ENCODE measurements at regions not wholly inside any gene's neighbourhood (a gene's known extent, or its start where the extent isn't known, plus 50 kb on each side); places are given as distances from the start of the nearest gene placed in this dataset.
"Not testable (repeated sequence)": the region's sequence is repeated elsewhere in the genome, so short reads cannot be mapped to it uniquely, and the experiment has no call there.

GRCh38 chr2:154507186-154507585, 191.3 kb upstream of the KCNJ3 start:
- H3K36me3 ChIP-seq (ENCODE audit: control insufficient read depth, low read depth, low read length): no peaks in the 10 kb centered on the region
- no peak overlapping the region for H3K4me3 ChIP-seq (ENCODE audit: low read length)
- H3K27me3 ChIP-seq (ENCODE audit: control insufficient read depth, insufficient read depth, low read length): no peaks in the 10 kb centered on the region
- H3K9me3 ChIP-seq (ENCODE audit: control insufficient read depth, low read depth, low read length): no peaks in the 10 kb centered on the region
- H3K27ac ChIP-seq (ENCODE audit: low read length): no peak overlapping the region
- no peaks in the 10 kb centered on the region for H3K4me1 ChIP-seq (ENCODE audit: control insufficient read depth, low read depth, low read length)
- H3K9ac ChIP-seq (ENCODE audit: low read length): no peak overlapping the region

- H3K9ac ChIP-seq (ENCODE audit: low read length): no peak overlapping the region
- H3K4me1 ChIP-seq (ENCODE audit: control insufficient read depth, low read depth, low read length): no peaks in the 10 kb centered on the region
- no peaks in the 10 kb centered on the region for H3K36me3 ChIP-seq (ENCODE audit: control insufficient read depth, low read depth, low read length)
- H3K27me3 ChIP-seq (ENCODE audit: control insufficient read depth, insufficient read depth, low read length): no peaks in the 10 kb centered on the region
- no peaks in the 10 kb centered on the region for H3K9me3 ChIP-seq (ENCODE audit: control insufficient read depth, low read depth, low read length)
- H3K27ac ChIP-seq (ENCODE audit: low read length): no peak overlapping the region
- H3K4me3 ChIP-seq (ENCODE audit: low read length): no peak overlapping the region
Measured at GRCh38 chr2:154518872-154519271, 179.6 kb upstream of the KCNJ3 start.

GRCh38 chr2:154520951-154521350, 177.5 kb upstream of the KCNJ3 start:
- not testable (repeated sequence) for H3K9me3 ChIP-seq (ENCODE audit: control insufficient read depth, low read depth, low read length); H3K9ac ChIP-seq (ENCODE audit: low read length); H3K27ac ChIP-seq (ENCODE audit: low read length); H3K4me1 ChIP-seq (ENCODE audit: control insufficient read depth, low read depth, low read length); H3K36me3 ChIP-seq (ENCODE audit: control insufficient read depth, low read depth, low read length); H3K4me3 ChIP-seq (ENCODE audit: low read length); H3K27me3 ChIP-seq (ENCODE audit: control insufficient read depth, insufficient read depth, low read length)

GRCh38 chr2:154526234-154526633, 172.3 kb upstream of the KCNJ3 start:
- Histone ChIP-seq H3K4me1 (ENCODE audit: control insufficient read depth, low read depth, low read length) (no peaks in the 10 kb centered on the region), H3K4me3 (ENCODE audit: low read length) (no peak overlapping the region), H3K36me3 (ENCODE audit: control insufficient read depth, low read depth, low read length) (no peaks in the 10 kb centered on the region), H3K27me3 (ENCODE audit: control insufficient read depth, insufficient read depth, low read length) (no peaks in the 10 kb centered on the region), H3K9ac (ENCODE audit: low read length) (no peak overlapping the region), H3K27ac (ENCODE audit: low read length) (no peak overlapping the region), H3K9me3 (ENCODE audit: control insufficient read depth, low read depth, low read length) (no peaks in the 10 kb centered on the region)

- no peaks in the 10 kb centered on the region for H3K36me3 ChIP-seq (ENCODE audit: control insufficient read depth, low read depth, low read length)
- peaks cover 3% of the 10 kb centered on the region for H3K4me1 ChIP-seq (ENCODE audit: control insufficient read depth, low read depth, low read length)
Measured at GRCh38 chr2:154527962-154528361, 170.5 kb upstream of the KCNJ3 start.

GRCh38 chr2:154532004-154532403, 166.5 kb upstream of the KCNJ3 start:
- Histone ChIP-seq H3K4me1 (ENCODE audit: control insufficient read depth, low read depth, low read length) (peaks cover 10% of the 10 kb centered on the region), H3K36me3 (ENCODE audit: control insufficient read depth, low read depth, low read length) (no peaks in the 10 kb centered on the region), H3K9ac (ENCODE audit: low read length) (no peak overlapping the region), H3K9me3 (ENCODE audit: control insufficient read depth, low read depth, low read length) (no peaks in the 10 kb centered on the region), H3K27ac (ENCODE audit: low read length) (no peak overlapping the region), H3K27me3 (ENCODE audit: control insufficient read depth, insufficient read depth, low read length) (no peaks in the 10 kb centered on the region), H3K4me3 (ENCODE audit: low read length) (no peak overlapping the region)

More at GRCh38 chr2:154527962-154528361, 170.5 kb upstream of the KCNJ3 start:
- H3K9ac ChIP-seq (ENCODE audit: low read length): no peak overlapping the region
- H3K27me3 ChIP-seq (ENCODE audit: control insufficient read depth, insufficient read depth, low read length): no peaks in the 10 kb centered on the region
- H3K27ac ChIP-seq (ENCODE audit: low read length): no peak overlapping the region
- no peak overlapping the region for H3K4me3 ChIP-seq (ENCODE audit: low read length)
- H3K9me3 ChIP-seq (ENCODE audit: control insufficient read depth, low read depth, low read length): no peaks in the 10 kb centered on the region

- H3K27ac ChIP-seq (ENCODE audit: low read length): no peak overlapping the region
- no peak overlapping the region for H3K9ac ChIP-seq (ENCODE audit: low read length)
- no peaks in the 10 kb centered on the region for H3K36me3 ChIP-seq (ENCODE audit: control insufficient read depth, low read depth, low read length)
- H3K27me3 ChIP-seq (ENCODE audit: control insufficient read depth, insufficient read depth, low read length): no peaks in the 10 kb centered on the region
- H3K4me3 ChIP-seq (ENCODE audit: low read length): no peak overlapping the region
- no peaks in the 10 kb centered on the region for H3K9me3 ChIP-seq (ENCODE audit: control insufficient read depth, low read depth, low read length)
- peaks cover 10% of the 10 kb centered on the region for H3K4me1 ChIP-seq (ENCODE audit: control insufficient read depth, low read depth, low read length)
Measured at GRCh38 chr2:154532763-154533162, 165.7 kb upstream of the KCNJ3 start.

- H3K36me3 ChIP-seq (ENCODE audit: control insufficient read depth, low read depth, low read length): no peaks in the 10 kb centered on the region
- no peak overlapping the region for H3K9ac ChIP-seq (ENCODE audit: low read length)
Measured at GRCh38 chr2:154533300-154533940, 165.1 kb upstream of the KCNJ3 start.

GRCh38 chr2:154537024-154537423, 161.5 kb upstream of the KCNJ3 start:
- Histone ChIP-seq H3K9me3 (ENCODE audit: control insufficient read depth, low read depth, low read length) (no peaks in the 10 kb centered on the region), H3K4me1 (ENCODE audit: control insufficient read depth, low read depth, low read length) (peaks cover 10% of the 10 kb centered on the region)

More at GRCh38 chr2:154533300-154533940, 165.1 kb upstream of the KCNJ3 start:
- Histone ChIP-seq H3K27ac (ENCODE audit: low read length) (no peak overlapping the region), H3K4me3 (ENCODE audit: low read length) (no peak overlapping the region), H3K27me3 (ENCODE audit: control insufficient read depth, insufficient read depth, low read length) (no peaks in the 10 kb centered on the region), H3K9me3 (ENCODE audit: control insufficient read depth, low read depth, low read length) (no peaks in the 10 kb centered on the region), H3K4me1 (ENCODE audit: control insufficient read depth, low read depth, low read length) (peaks cover 10% of the 10 kb centered on the region)

GRCh38 chr2:154537843-154538450, 160.5 kb upstream of the KCNJ3 start:
- Histone ChIP-seq H3K27ac (ENCODE audit: low read length) (no peak overlapping the region), H3K9ac (ENCODE audit: low read length) (no peak overlapping the region), H3K36me3 (ENCODE audit: control insufficient read depth, low read depth, low read length) (no peaks in the 10 kb centered on the region), H3K9me3 (ENCODE audit: control insufficient read depth, low read depth, low read length) (no peaks in the 10 kb centered on the region), H3K4me1 (ENCODE audit: control insufficient read depth, low read depth, low read length) (peaks cover 7% of the 10 kb centered on the region), H3K27me3 (ENCODE audit: control insufficient read depth, insufficient read depth, low read length) (no peaks in the 10 kb centered on the region), H3K4me3 (ENCODE audit: low read length) (no peak overlapping the region)

More at GRCh38 chr2:154537024-154537423, 161.5 kb upstream of the KCNJ3 start:
- Histone ChIP-seq H3K36me3 (ENCODE audit: control insufficient read depth, low read depth, low read length) (no peaks in the 10 kb centered on the region), H3K9ac (ENCODE audit: low read length) (no peak overlapping the region), H3K4me3 (ENCODE audit: low read length) (no peak overlapping the region), H3K27ac (ENCODE audit: low read length) (no peak overlapping the region), H3K27me3 (ENCODE audit: control insufficient read depth, insufficient read depth, low read length) (no peaks in the 10 kb centered on the region)

- no peaks in the 10 kb centered on the region for H3K4me1 ChIP-seq (ENCODE audit: control insufficient read depth, low read depth, low read length)
- H3K9ac ChIP-seq (ENCODE audit: low read length): no peak overlapping the region
- H3K27me3 ChIP-seq (ENCODE audit: control insufficient read depth, insufficient read depth, low read length): no peaks in the 10 kb centered on the region
- H3K36me3 ChIP-seq (ENCODE audit: control insufficient read depth, low read depth, low read length): no peaks in the 10 kb centered on the region
- H3K4me3 ChIP-seq (ENCODE audit: low read length): no peak overlapping the region
- peaks cover 10% of the 10 kb centered on the region for H3K9me3 ChIP-seq (ENCODE audit: control insufficient read depth, low read depth, low read length)
- no peak overlapping the region for H3K27ac ChIP-seq (ENCODE audit: low read length)
Measured at GRCh38 chr2:154546341-154546740, 152.2 kb upstream of the KCNJ3 start.

GRCh38 chr2:154549869-154550268, 148.6 kb upstream of the KCNJ3 start:
- Histone ChIP-seq H3K4me1 (ENCODE audit: control insufficient read depth, low read depth, low read length) (no peaks in the 10 kb centered on the region), H3K36me3 (ENCODE audit: control insufficient read depth, low read depth, low read length) (no peaks in the 10 kb centered on the region), H3K27me3 (ENCODE audit: control insufficient read depth, insufficient read depth, low read length) (no peaks in the 10 kb centered on the region), H3K27ac (ENCODE audit: low read length) (no peak overlapping the region), H3K9me3 (ENCODE audit: control insufficient read depth, low read depth, low read length) (peaks cover 10% of the 10 kb centered on the region), H3K4me3 (ENCODE audit: low read length) (no peak overlapping the region), H3K9ac (ENCODE audit: low read length) (no peak overlapping the region)

Measured in iPS-18a (cell line).